Activated CD8-positive, alpha-beta T cell treated with anti-CD3 and anti-CD28 coated beads for 36 hours (primary cell): ENCODE measurements at regions not wholly inside any gene's neighbourhood (a gene's known extent, or its start where the extent isn't known, plus 50 kb on each side); places are given as distances from the start of the nearest gene placed in this dataset.

Experiments used
- ATAC-seq: fragments of 200-7000 bp; cut with Tn5 transposase; one replicate; pipeline ENCODE4 v1.10.0; 2021; ENCODE audit warnings: mild to moderate bottlenecking, moderate library complexity
- CTCF ChIA-PET: fragments of 350-600 bp; sonication (Branson Sonifier 250); formaldehyde crosslinking; loops from one replicate; lab custom pipeline; 2021; ENCODE audit warnings: antibody characterized with exemption; lab: Charles Lee
- POLR2A ChIA-PET: fragments of 350-600 bp; sonication (Branson Sonifier 250); formaldehyde crosslinking; loops from one replicate; lab custom pipeline; 2021; ENCODE audit warnings: antibody characterized with exemption; lab: Charles Lee
- DNase-seq: peaks from one replicate; pipeline ENCODE4 v3.0.0-alpha.2; 2020
- H3K27ac Mint-ChIP-seq: one replicate; pipeline ENCODE4 v1.8.0; 2021; ENCODE audit warnings: mild to moderate bottlenecking, mixed read lengths
- H3K27me3 Mint-ChIP-seq: one replicate; pipeline ENCODE4 v1.8.0; 2021; ENCODE audit warnings: mixed read lengths
- H3K36me3 Mint-ChIP-seq: one replicate; pipeline ENCODE4 v1.8.0; 2021; ENCODE audit warnings: low read depth, mixed read lengths
- H3K4me1 Mint-ChIP-seq: one replicate; pipeline ENCODE4 v1.8.0; 2021; ENCODE audit warnings: low read depth, mixed read lengths
- H3K4me3 Mint-ChIP-seq: one replicate; pipeline ENCODE4 v1.8.0; 2021; ENCODE audit warnings: mild to moderate bottlenecking, moderate library complexity, mixed read lengths
- H3K9me3 Mint-ChIP-seq: one replicate; pipeline ENCODE4 v1.8.0; 2021; ENCODE audit warnings: mixed read lengths
- CTCF ChIP-seq: fragments of 200-600 bp; IDR thresholded peaks from one replicate; pipeline ENCODE4 v1.8.0; 2022; ENCODE audit warnings: antibody characterized with exemption, mild to moderate bottlenecking
- intact Hi-C: fragments of 100-400 bp; cut with micrococcal nuclease; formaldehyde crosslinking; loops from one replicate; pipeline ENCODE4 v1.10.0; 2022

- ChIA-PET POLR2A (no interaction called here), CTCF (no interaction called here)
- no peaks in the 10 kb centered on the region for H3K36me3 Mint-ChIP-seq
- H3K9me3 Mint-ChIP-seq: no peaks in the 10 kb centered on the region
- intact Hi-C loops: no loop called here
- no peak overlapping the region for H3K27ac Mint-ChIP-seq
- no peaks in the 10 kb centered on the region for H3K4me1 Mint-ChIP-seq
- H3K27me3 Mint-ChIP-seq: peaks cover 7% of the 10 kb centered on the region
- no peak for DNase-seq
- ATAC-seq: no peak
- no peak for TF ChIP-seq CTCF
- no peak overlapping the region for H3K4me3 Mint-ChIP-seq
Measured at GRCh38 chr5:2129568-2130272, 247.0 kb upstream of the IRX4 start.

- Mint-ChIP-seq H3K9me3 (no peaks in the 10 kb centered on the region), H3K27ac (no peak overlapping the region), H3K4me3 (no peak overlapping the region), H3K27me3 (peaks cover 7% of the 10 kb centered on the region), H3K36me3 (no peaks in the 10 kb centered on the region), H3K4me1 (no peaks in the 10 kb centered on the region)
- ATAC-seq: no peak
- POLR2A ChIA-PET: no interaction called here
- DNase-seq: no peak
- CTCF ChIA-PET: no interaction called here
- intact Hi-C loops: no loop called here
- no peak for TF ChIP-seq CTCF
Measured at GRCh38 chr5:2128686-2129355, 246.1 kb upstream of the IRX4 start.

GRCh38 chr5:2126512-2126911 lies 243.8 kb upstream of the IRX4 start:
- peaks cover 9% of the 10 kb centered on the region for H3K27me3 Mint-ChIP-seq
- H3K36me3 Mint-ChIP-seq: no peaks in the 10 kb centered on the region
- intact Hi-C loops: no loop called here
- TF ChIP-seq CTCF: no peak
- POLR2A ChIA-PET: no interaction called here
- H3K4me3 Mint-ChIP-seq: no peak overlapping the region
- CTCF ChIA-PET: no interaction called here
- no peaks in the 10 kb centered on the region for H3K4me1 Mint-ChIP-seq
- ATAC-seq (no peak), DNase-seq (no peak)
- no peak overlapping the region for H3K27ac Mint-ChIP-seq
- peaks cover 2% of the 10 kb centered on the region for H3K9me3 Mint-ChIP-seq

GRCh38 chr5:2125901-2126265 lies 243.2 kb upstream of the IRX4 start:
- intact Hi-C loops: no loop called here
- ATAC-seq (no peak), DNase-seq (no peak)
- H3K27ac Mint-ChIP-seq: no peak overlapping the region
- TF ChIP-seq CTCF: no peak
- no peaks in the 10 kb centered on the region for H3K4me1 Mint-ChIP-seq
- CTCF ChIA-PET: no interaction called here
- H3K4me3 Mint-ChIP-seq: no peak overlapping the region
- POLR2A ChIA-PET: no interaction called here
- peaks cover 11% of the 10 kb centered on the region for H3K27me3 Mint-ChIP-seq
- H3K36me3 Mint-ChIP-seq: no peaks in the 10 kb centered on the region
- peaks cover 2% of the 10 kb centered on the region for H3K9me3 Mint-ChIP-seq

GRCh38 chr5:2125171-2125900 lies 242.6 kb upstream of the IRX4 start:
- Mint-ChIP-seq H3K36me3 (no peaks in the 10 kb centered on the region), H3K27me3 (peaks cover 15% of the 10 kb centered on the region), H3K4me1 (no peaks in the 10 kb centered on the region), H3K9me3 (peaks cover 2% of the 10 kb centered on the region), H3K27ac (no peak overlapping the region), H3K4me3 (no peak overlapping the region)
- no peak for TF ChIP-seq CTCF
- POLR2A ChIA-PET: no interaction called here
- DNase-seq (no peak), ATAC-seq (no peak)
- CTCF ChIA-PET: no interaction called here
- intact Hi-C loops: no loop called here
